NCI-H1105 treated with DMSO at 0.1 percent for 48 hours (cell line): ENCODE measurements at regions not wholly inside any gene's neighbourhood (a gene's known extent, or its start where the extent isn't known, plus 50 kb on each side); places are given as distances from the start of the nearest gene placed in this dataset.

Source experiments
- DNase-seq: peaks from one replicate; lab custom pipeline; 2025; lab: John Stamatoyannopoulos, UW

GRCh38 chr10:47053081-47053798 is 142.0 kb downstream of the PTPN20 start:
- no peak for DNase-seq

- DNase-seq, result no peak
Measured at GRCh38 chr10:47054974-47055373, 143.7 kb downstream of the PTPN20 start.

GRCh38 chr10:47055386-47056246 is 144.4 kb downstream of the PTPN20 start:
- no peak for DNase-seq

- no peak for DNase-seq
Measured at GRCh38 chr10:47056247-47056510, 145.0 kb downstream of the PTPN20 start.

GRCh38 chr10:47057471-47057870 is 146.2 kb downstream of the PTPN20 start:
- no peak for DNase-seq

GRCh38 chr10:47058032-47058702 is 146.9 kb downstream of the PTPN20 start:
- no peak for DNase-seq

GRCh38 chr10:47058961-47059391 is 147.7 kb downstream of the PTPN20 start:
- no peak for DNase-seq

GRCh38 chr10:47059606-47060311 is 148.5 kb downstream of the PTPN20 start:
- DNase-seq, result no peak

- DNase-seq, result no peak
Measured at GRCh38 chr10:47060356-47060755, 149.1 kb downstream of the PTPN20 start.

GRCh38 chr10:47060993-47061500 is 149.8 kb downstream of the PTPN20 start:
- DNase-seq, result no peak

GRCh38 chr10:47061776-47062175 is 150.5 kb downstream of the PTPN20 start:
- DNase-seq, result no peak

- no peak for DNase-seq
Measured at GRCh38 chr10:47062441-47063200, 151.4 kb downstream of the PTPN20 start.

GRCh38 chr10:47063858-47064257 is 152.6 kb downstream of the PTPN20 start:
- DNase-seq, result peak; percentile 25

- DNase-seq, result no peak
Measured at GRCh38 chr10:47065903-47066302, 154.7 kb downstream of the PTPN20 start.

GRCh38 chr10:47067949-47068940 is 157.0 kb downstream of the PTPN20 start:
- no peak for DNase-seq

GRCh38 chr10:47070541-47070940 is 159.3 kb downstream of the PTPN20 start:
- DNase-seq, result no peak

GRCh38 chr10:47071891-47072290 is 160.7 kb downstream of the PTPN20 start:
- DNase-seq, result no peak

- no peak for DNase-seq
Measured at GRCh38 chr10:47073967-47074366, 162.7 kb downstream of the PTPN20 start.

- DNase-seq, result no peak
Measured at GRCh38 chr10:47076949-47077361, 165.7 kb downstream of the PTPN20 start.

- DNase-seq, result no peak
Measured at GRCh38 chr10:47077386-47077785, 166.2 kb downstream of the PTPN20 start.
